HCEC 1CT (cell line): ENCODE measurements at regions not wholly inside any gene's neighbourhood (a gene's known extent, or its start where the extent isn't known, plus 50 kb on each side); places are given as distances from the start of the nearest gene placed in this dataset.
"Not testable (repeated sequence)": the region's sequence is repeated elsewhere in the genome, so short reads cannot be mapped to it uniquely, and the experiment has no call there.

Experiments
- DNase-seq: peaks from one replicate; pipeline ENCODE4 v3.0.0-alpha.2; 2017

- DNase-seq = no peak
Measured at GRCh38 chr2:164014791-164015190, 279.0 kb upstream of the FIGN start.

- no peak for DNase-seq
Measured at GRCh38 chr2:164014068-164014731, 278.4 kb upstream of the FIGN start.

- DNase-seq = no peak
Measured at GRCh38 chr2:164012581-164012980, 276.8 kb upstream of the FIGN start.

GRCh38 chr2:164009756-164010337 lies 274.0 kb upstream of the FIGN start:
- DNase-seq = no peak

- no peak for DNase-seq
Measured at GRCh38 chr2:164008752-164009151, 272.9 kb upstream of the FIGN start.

- no peak for DNase-seq
Measured at GRCh38 chr2:164006704-164007103, 270.9 kb upstream of the FIGN start.

- peak; percentile 44 for DNase-seq
Measured at GRCh38 chr2:164000176-164000575, 264.4 kb upstream of the FIGN start.

GRCh38 chr2:163997466-163997865 lies 261.7 kb upstream of the FIGN start:
- DNase-seq = no peak

GRCh38 chr2:163990541-163990940 lies 254.7 kb upstream of the FIGN start:
- DNase-seq = no peak

- DNase-seq = no peak
Measured at GRCh38 chr2:163990101-163990500, 254.3 kb upstream of the FIGN start.

GRCh38 chr2:163987175-163987940 lies 251.6 kb upstream of the FIGN start:
- DNase-seq = no peak

GRCh38 chr2:163984986-163985385 lies 249.2 kb upstream of the FIGN start:
- DNase-seq = no peak

GRCh38 chr2:163983911-163984310 lies 248.1 kb upstream of the FIGN start:
- no peak for DNase-seq

GRCh38 chr2:163982938-163983337 lies 247.1 kb upstream of the FIGN start:
- no peak for DNase-seq

GRCh38 chr2:163974766-163975165 lies 239.0 kb upstream of the FIGN start:
- no peak for DNase-seq

- no peak for DNase-seq
Measured at GRCh38 chr2:163970058-163970813, 234.4 kb upstream of the FIGN start.

GRCh38 chr2:163964278-163964677 lies 228.5 kb upstream of the FIGN start:
- not testable (repeated sequence) for DNase-seq

- DNase-seq = no peak
Measured at GRCh38 chr2:163953390-163953907, 217.6 kb upstream of the FIGN start.

- DNase-seq = no peak
Measured at GRCh38 chr2:163951312-163951711, 215.5 kb upstream of the FIGN start.

- DNase-seq = no peak
Measured at GRCh38 chr2:163949693-163950092, 213.9 kb upstream of the FIGN start.

GRCh38 chr2:163944347-163944737 lies 208.5 kb upstream of the FIGN start:
- DNase-seq = no peak

- DNase-seq = no peak
Measured at GRCh38 chr2:163943403-163944346, 207.9 kb upstream of the FIGN start.
